SK-N-SH (cell line): ENCODE measurements at regions not wholly inside any gene's neighbourhood (a gene's known extent, or its start where the extent isn't known, plus 50 kb on each side); places are given as distances from the start of the nearest gene placed in this dataset.

Source experiments
- EP300 ChIP-seq, 2 experiments: IDR thresholded peaks; 2 replicates each; pipeline versions ENCODE4 v1.4.0 to v1.6.1; 2012; ENCODE audit warnings: borderline replicate concordance in 1 of 2, low read depth in 1 of 2, low read length in 1 of 2
- FOXJ3 ChIP-seq: sonication (generic); formaldehyde crosslinking; IDR thresholded peaks from 2 replicates; pipeline ENCODE4 v1.5.1; 2020; ENCODE audit warnings: mild to moderate bottlenecking, missing genetic modification reagents
- JUND ChIP-seq: IDR thresholded peaks from 2 replicates; pipeline ENCODE4 v1.4.0; 2012
- MAX ChIP-seq: IDR thresholded peaks from 2 replicates; pipeline ENCODE4 v1.4.0; 2012; ENCODE audit warnings: low read depth
- POLR2AphosphoS5 ChIP-seq: IDR thresholded peaks from 2 replicates; pipeline ENCODE4 v1.6.1; 2012; ENCODE audit warnings: low read depth, low read length
- RCOR1 ChIP-seq: fragments of 150-350 bp; IDR thresholded peaks from 2 replicates; pipeline ENCODE4 v1.6.1; 2017; ENCODE audit warnings: antibody characterized with exemption, low read length
- RFX5 ChIP-seq: IDR thresholded peaks from 2 replicates; pipeline ENCODE4 v1.6.1; 2012; ENCODE audit warnings: mild to moderate bottlenecking, improper control_type of control experiment, low read length
- TCF12 ChIP-seq: IDR thresholded peaks from 2 replicates; pipeline ENCODE4 v1.4.0; 2012
- TF ChIP-seq, protein P1 (sequence below): IDR thresholded peaks from 2 replicates; pipeline ENCODE4 v1.6.1; 2012; ENCODE audit warnings: mild to moderate bottlenecking, low read depth, low read length, moderate library complexity

DNA sequence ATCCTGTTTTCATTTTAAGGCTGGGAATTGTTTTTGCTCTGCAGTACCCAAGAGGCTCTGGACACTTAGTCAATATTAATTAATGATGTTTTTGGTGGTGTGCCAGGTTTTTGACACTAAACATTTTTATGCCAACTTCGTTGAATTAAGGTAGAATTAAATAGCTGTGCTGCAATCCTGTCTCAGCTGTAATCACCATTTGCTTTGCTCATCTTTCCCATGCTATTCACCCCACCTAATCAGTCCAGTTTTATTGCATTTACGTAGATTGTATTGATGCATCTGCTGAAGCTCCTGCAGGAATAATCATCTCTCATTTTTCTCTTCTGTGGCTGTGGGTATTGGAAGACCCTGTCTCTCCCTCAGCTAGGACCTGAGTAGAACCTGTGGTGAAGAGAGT is 52.6 kb upstream of the TRUB1 start (continued):
- TF ChIP-seq, protein P1, sequence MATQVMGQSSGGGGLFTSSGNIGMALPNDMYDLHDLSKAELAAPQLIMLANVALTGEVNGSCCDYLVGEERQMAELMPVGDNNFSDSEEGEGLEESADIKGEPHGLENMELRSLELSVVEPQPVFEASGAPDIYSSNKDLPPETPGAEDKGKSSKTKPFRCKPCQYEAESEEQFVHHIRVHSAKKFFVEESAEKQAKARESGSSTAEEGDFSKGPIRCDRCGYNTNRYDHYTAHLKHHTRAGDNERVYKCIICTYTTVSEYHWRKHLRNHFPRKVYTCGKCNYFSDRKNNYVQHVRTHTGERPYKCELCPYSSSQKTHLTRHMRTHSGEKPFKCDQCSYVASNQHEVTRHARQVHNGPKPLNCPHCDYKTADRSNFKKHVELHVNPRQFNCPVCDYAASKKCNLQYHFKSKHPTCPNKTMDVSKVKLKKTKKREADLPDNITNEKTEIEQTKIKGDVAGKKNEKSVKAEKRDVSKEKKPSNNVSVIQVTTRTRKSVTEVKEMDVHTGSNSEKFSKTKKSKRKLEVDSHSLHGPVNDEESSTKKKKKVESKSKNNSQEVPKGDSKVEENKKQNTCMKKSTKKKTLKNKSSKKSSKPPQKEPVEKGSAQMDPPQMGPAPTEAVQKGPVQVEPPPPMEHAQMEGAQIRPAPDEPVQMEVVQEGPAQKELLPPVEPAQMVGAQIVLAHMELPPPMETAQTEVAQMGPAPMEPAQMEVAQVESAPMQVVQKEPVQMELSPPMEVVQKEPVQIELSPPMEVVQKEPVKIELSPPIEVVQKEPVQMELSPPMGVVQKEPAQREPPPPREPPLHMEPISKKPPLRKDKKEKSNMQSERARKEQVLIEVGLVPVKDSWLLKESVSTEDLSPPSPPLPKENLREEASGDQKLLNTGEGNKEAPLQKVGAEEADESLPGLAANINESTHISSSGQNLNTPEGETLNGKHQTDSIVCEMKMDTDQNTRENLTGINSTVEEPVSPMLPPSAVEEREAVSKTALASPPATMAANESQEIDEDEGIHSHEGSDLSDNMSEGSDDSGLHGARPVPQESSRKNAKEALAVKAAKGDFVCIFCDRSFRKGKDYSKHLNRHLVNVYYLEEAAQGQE, result no peak
- TF ChIP-seq POLR2AphosphoS5 (no peak), FOXJ3 (CRISPR knock-in tag) (no peak), MAX (no peak), EP300 (IDR thresholded peaks at IDR 0.05; ENCODE audit: borderline replicate concordance in 1 of 2, low read depth in 1 of 2, low read length in 1 of 2) (peak in 1 of 2 experiments; percentile 61; a peak in 1 of 4 replicates), JUND (no peak), RCOR1 (peak; percentile 82), RFX5 (no peak), TCF12 (no peak)
